ENCODE measurements at regions not wholly inside any gene's neighbourhood (a gene's known extent, or its start where the extent isn't known, plus 50 kb on each side); places are given as distances from the start of the nearest gene placed in this dataset.

GRCh38 chr12:115657081-115658013, 620.1 kb downstream of the MED13L start:
- TF ChIP-seq CTCF (IDR thresholded peaks at IDR 0.05; ENCODE audit: low read length, missing control alignments), result no peak
- H3K4me3 ChIP-seq (replicated peaks; ENCODE audit: low read depth, low read length), result no peak overlapping the region
- no peak for DNase-seq (ENCODE audit: low read depth)

- no peak overlapping the region for H3K4me3 ChIP-seq (replicated peaks; ENCODE audit: low read depth, low read length)
- TF ChIP-seq CTCF (IDR thresholded peaks at IDR 0.05; ENCODE audit: low read length, missing control alignments), result no peak
- no peak for DNase-seq (ENCODE audit: low read depth)
These were observed 627.5 kb downstream of the MED13L start for GRCh38 chr12:115650026-115650425.

- no peak for DNase-seq (ENCODE audit: low read depth)
- H3K4me3 ChIP-seq (replicated peaks; ENCODE audit: low read depth, low read length), result no peak overlapping the region
- TF ChIP-seq CTCF (IDR thresholded peaks at IDR 0.05; ENCODE audit: low read length, missing control alignments), result no peak
These were observed 629.0 kb downstream of the MED13L start for GRCh38 chr12:115648463-115648862.

- TF ChIP-seq CTCF (IDR thresholded peaks at IDR 0.05; ENCODE audit: low read length, missing control alignments), result no peak
- DNase-seq (ENCODE audit: low read depth), result no peak
- H3K4me3 ChIP-seq (replicated peaks; ENCODE audit: low read depth, low read length), result no peak overlapping the region
These were observed 631.3 kb downstream of the MED13L start for GRCh38 chr12:115646210-115646609.

- H3K4me3 ChIP-seq (replicated peaks; ENCODE audit: low read depth, low read length), result no peak overlapping the region
- no peak for TF ChIP-seq CTCF (IDR thresholded peaks at IDR 0.05; ENCODE audit: low read length, missing control alignments)
- DNase-seq (ENCODE audit: low read depth), result no peak
These were observed 636.6 kb downstream of the MED13L start for GRCh38 chr12:115640929-115641328.

GRCh38 chr12:115639648-115640012, 637.9 kb downstream of the MED13L start:
- no peak for TF ChIP-seq CTCF (IDR thresholded peaks at IDR 0.05; ENCODE audit: low read length, missing control alignments)
- H3K4me3 ChIP-seq (replicated peaks; ENCODE audit: low read depth, low read length), result no peak overlapping the region
- no peak for DNase-seq (ENCODE audit: low read depth)
